Left renal pelvis (tissue), 4 donors: ENCODE measurements at regions not wholly inside any gene's neighbourhood (a gene's known extent, or its start where the extent isn't known, plus 50 kb on each side); places are given as distances from the start of the nearest gene placed in this dataset.
"Not testable (repeated sequence)": the region's sequence is repeated elsewhere in the genome, so short reads cannot be mapped to it uniquely, and the experiment has no call there.

Source experiments
- DNase-seq, 4 donors: peaks; one replicate each; pipeline ENCODE4 v3.0.0-alpha.2; 2013; ENCODE audit warnings: low read depth in 4 of 4, low spot score in 3 of 4

- DNase-seq, result no peak
Observed at GRCh38 chr15:26043018-26043417, 179.9 kb upstream of the ATP10A start.

GRCh38 chr15:26038693-26039092 is 175.6 kb upstream of the ATP10A start:
- DNase-seq, result no peak

GRCh38 chr15:26037369-26037768 is 174.2 kb upstream of the ATP10A start:
- DNase-seq, result no peak

- DNase-seq, result no peak
Observed at GRCh38 chr15:26033493-26033892, 170.4 kb upstream of the ATP10A start.

- DNase-seq, result no peak
Observed at GRCh38 chr15:26032162-26032846, 169.2 kb upstream of the ATP10A start.

GRCh38 chr15:26029586-26029985 is 166.5 kb upstream of the ATP10A start:
- DNase-seq, result not testable (repeated sequence)

- no peak for DNase-seq
Observed at GRCh38 chr15:26029146-26029545, 166.0 kb upstream of the ATP10A start.

GRCh38 chr15:26028086-26028740 is 165.1 kb upstream of the ATP10A start:
- no peak for DNase-seq

- not testable (repeated sequence) for DNase-seq
Observed at GRCh38 chr15:26026671-26027070, 163.5 kb upstream of the ATP10A start.

- DNase-seq, result no peak
Observed at GRCh38 chr15:26024241-26024640, 161.1 kb upstream of the ATP10A start.

GRCh38 chr15:26023691-26024090 is 160.6 kb upstream of the ATP10A start:
- DNase-seq, result no peak

GRCh38 chr15:26023231-26023630 is 160.1 kb upstream of the ATP10A start:
- no peak for DNase-seq

- no peak for DNase-seq
Observed at GRCh38 chr15:26020871-26021270, 157.7 kb upstream of the ATP10A start.

GRCh38 chr15:26017665-26018064 is 154.5 kb upstream of the ATP10A start:
- DNase-seq, result no peak

GRCh38 chr15:26015516-26016075 is 152.5 kb upstream of the ATP10A start:
- DNase-seq, result peak in 1 of 4 donors; percentile 7

- DNase-seq, result no peak
Observed at GRCh38 chr15:26013981-26014380, 150.9 kb upstream of the ATP10A start.

GRCh38 chr15:26011916-26012315 is 148.8 kb upstream of the ATP10A start:
- DNase-seq, result no peak

- no peak for DNase-seq
Observed at GRCh38 chr15:26007151-26007550, 144.0 kb upstream of the ATP10A start.

- DNase-seq, result no peak
Observed at GRCh38 chr15:26001201-26001600, 138.1 kb upstream of the ATP10A start.

GRCh38 chr15:25993506-25993905 is 130.4 kb upstream of the ATP10A start:
- no peak for DNase-seq

GRCh38 chr15:25990220-25990619 is 127.1 kb upstream of the ATP10A start:
- DNase-seq, result no peak

- no peak for DNase-seq
Observed at GRCh38 chr15:25989327-25989726, 126.2 kb upstream of the ATP10A start.
